ENCODE measurements at regions not wholly inside any gene's neighbourhood (a gene's known extent, or its start where the extent isn't known, plus 50 kb on each side); places are given as distances from the start of the nearest gene placed in this dataset.
"Not testable (repeated sequence)": the region's sequence is repeated elsewhere in the genome, so short reads cannot be mapped to it uniquely, and the experiment has no call there.

DNA sequence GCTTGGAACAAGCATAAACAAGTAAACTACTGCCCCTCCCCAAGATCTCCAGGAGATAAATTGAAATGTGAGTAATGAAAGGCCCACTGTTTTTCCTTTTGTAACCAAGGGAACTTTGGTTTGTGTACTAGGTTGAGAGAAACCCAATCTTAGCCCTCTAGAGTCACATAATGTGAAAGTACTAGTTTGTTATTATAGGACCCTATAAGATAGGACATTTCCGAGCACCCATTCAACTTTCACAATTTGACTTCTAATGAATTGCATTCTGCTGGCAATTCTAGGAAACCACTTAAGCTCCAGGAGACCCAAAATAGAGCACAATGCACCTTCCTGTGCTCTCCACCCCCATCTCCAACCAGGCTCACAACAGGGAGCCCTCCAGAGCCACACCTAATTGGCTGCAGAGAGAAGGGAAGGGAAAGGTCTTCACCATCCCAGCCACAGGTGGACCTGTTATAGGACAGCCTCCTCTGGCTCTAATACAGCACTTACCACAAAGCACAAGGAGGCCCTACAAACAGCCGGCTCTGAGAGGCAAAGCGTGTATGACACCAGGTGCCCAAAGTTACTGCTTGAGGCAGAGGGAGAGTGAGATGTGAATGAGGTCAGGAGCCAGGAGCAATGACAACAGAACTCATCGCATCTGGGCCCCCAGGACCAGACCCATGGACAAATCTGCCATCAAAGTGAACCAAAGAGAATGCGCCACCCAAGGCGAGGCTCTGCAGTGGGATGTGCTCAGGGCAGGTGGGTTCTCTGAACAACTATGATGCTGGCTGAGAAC lies 163.3 kb upstream of the NTF3 start:
- no peak for DNase-seq

DNA sequence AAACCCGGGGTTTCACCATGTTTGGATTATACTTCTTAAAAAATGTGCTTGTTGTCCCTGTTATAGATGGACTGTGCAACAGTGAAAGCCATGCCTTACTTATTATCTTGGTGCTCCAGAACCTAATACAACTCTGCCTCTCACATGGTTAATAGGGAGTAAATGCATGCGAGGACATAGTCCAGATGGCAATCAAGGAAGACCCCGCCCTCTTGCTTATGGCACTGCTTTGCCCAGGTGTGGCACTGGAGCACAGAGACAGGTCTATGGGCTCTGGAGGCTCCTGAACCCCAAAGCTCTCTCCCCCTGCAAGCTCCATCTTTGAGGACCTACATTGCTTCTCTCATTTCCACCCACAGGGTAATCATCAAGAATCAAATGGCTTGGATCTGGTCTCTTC lies 162.1 kb upstream of the NTF3 start:
- DNase-seq = no peak

DNA sequence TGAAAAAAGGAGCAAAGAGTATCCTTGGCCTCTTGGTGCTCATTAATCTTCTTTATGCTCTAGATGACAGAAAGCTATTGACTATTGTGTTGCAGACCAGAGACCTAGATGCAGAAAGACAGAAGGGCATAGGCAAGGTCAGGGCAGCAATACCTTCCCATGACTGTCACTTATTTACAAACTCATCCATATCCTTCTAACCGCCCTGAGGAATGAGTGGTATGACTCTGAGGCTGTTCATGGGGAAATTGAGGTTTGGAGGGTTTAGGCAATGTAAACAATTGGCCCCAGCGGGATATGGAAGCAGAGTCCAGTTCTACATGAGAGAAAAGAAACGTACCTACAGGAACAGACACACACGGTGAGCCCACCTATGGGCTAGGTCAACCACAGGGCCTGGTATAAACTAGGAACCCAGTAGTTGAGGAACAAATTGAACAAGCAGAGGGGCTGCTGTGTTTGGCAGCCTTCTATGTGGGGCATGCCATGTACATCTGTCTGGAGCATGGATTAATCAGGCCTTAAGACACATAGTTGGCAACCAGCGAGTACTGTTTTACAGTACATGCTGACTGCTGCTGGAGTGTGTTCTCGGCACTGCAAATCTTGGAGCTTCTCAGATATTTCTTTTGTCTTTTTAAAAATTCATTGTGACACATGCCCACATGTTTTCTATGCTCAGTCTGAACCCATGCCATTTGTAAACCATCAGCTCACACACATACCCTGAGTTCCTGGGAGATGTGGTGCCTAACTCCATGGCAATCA lies 159.7 kb upstream of the NTF3 start:
- no peak for DNase-seq

DNA sequence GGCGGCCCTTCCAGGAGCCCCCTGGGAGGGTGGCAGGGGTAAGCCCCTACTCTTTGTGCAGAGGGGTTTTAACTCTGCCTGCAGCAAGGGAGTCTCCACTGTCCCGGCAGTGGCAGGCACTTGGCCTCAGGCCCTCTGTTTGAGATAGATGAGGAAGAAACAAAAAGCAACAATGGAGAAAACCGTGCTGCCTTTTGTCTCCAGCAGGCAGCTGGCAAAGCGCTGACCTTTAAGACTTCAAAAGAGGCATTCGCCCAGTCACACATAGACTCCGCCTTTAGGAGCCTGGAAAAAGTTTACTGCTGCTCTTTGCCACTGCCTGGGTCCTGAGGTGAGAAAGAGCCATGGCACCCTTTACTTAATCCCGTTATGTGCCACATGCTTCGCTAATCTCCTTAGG lies 158.2 kb upstream of the NTF3 start:
- no peak for DNase-seq

DNA sequence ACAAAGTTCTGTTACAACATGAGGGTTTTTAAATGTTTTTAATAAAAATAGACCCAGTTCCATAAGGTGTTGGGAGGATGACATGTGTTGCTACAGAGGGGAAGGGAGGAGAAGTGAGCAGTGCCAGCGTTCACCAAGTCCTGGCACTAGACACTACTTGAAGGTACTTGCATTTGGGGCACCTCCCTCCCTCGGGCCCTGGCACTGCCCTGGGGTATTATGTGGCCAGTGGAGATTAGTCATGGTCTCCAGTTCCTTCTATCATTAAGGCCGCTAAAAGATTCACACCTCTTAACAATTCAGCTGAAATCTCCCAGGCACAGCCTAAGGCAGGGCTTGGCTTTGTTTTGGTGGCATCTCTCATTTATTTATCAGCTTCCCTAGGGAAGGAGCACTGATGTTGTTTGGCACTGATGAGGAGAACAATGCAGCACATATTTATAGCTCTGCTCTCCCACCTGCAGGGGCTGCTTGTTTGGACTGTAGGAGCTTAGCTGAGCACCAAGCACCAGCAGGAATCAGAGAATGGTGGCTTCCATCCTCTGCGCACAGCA lies 155.5 kb upstream of the NTF3 start:
- no peak for DNase-seq

DNA sequence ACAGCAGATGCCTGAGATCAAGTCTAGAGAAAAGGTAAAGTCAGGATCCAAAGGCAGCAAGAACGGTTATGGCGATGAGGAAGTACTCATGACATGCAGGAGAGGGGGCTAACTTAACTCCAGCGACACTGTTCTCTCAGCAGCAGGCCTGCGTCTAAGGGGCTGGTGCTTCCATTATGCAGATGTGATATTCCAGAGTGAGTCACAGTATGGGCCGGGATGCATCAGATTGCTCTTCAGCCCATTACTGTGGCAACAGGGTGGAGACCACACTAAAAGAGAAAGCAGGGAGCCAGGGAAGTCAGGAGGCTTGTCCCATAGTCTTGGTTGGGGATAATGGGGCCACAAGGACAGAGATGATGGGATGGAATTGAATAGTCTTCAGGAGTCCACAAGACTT lies 151.8 kb upstream of the NTF3 start:
- DNase-seq = no peak

DNA sequence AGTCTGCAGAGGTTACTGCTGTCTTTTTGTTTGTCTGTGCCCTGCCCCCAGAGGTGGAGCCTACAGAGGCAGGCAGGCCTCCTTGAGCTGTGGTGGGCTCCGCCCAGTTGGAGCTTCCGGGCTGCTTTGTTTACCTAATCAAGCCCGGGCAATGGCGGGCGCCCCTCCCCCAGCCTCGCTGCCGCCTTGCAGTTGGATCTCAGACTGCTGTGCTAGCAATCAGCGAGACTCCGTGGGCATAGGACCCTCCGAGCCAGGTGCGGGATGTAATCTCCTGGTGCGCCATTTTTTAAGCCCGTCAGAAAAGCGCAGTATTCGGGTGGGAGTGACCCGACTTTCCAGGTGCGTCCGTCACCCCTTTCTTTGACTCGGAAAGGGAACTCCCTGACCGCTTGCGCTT lies 141.5 kb upstream of the NTF3 start:
- DNase-seq = not testable (repeated sequence)

DNA sequence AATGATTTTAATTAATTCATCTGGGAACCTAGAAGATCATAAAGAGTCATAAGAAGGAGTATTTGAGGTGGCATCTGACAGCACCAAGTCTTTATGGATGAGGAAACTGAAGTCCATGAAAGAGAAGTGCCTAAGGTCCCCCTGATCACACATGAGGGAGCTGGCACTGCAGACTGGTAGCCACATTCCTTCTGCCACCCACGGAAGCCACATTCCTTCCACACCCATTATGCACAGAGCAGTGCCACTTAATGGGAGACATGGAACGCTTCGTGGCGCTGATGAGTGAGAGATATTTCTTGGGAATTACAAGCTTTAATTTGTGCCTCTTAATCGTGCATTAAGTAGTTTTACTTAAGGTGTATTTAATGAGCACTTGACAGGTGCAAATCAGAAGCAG lies 139.3 kb upstream of the NTF3 start:
- no peak for DNase-seq

DNA sequence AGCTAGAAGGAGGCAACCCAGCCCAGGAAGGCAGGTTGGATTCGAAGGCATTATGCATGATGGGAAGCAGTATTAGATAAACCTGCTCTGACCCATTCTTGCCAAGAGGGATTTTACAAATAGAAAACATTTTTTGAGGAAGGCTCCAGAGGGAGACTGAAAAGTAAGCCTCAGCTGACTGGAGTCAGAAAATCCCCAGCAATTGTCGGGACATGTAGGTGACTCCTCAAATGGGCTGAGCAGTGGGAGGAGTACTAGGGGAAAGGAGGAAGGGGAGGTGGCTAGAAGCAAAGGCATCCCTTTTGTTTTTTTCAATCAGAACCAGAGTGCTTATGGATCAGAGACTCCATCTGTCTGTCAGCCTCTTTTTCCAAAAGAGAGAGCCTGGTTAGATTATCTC lies 138.1 kb upstream of the NTF3 start:
- DNase-seq = no peak

DNA sequence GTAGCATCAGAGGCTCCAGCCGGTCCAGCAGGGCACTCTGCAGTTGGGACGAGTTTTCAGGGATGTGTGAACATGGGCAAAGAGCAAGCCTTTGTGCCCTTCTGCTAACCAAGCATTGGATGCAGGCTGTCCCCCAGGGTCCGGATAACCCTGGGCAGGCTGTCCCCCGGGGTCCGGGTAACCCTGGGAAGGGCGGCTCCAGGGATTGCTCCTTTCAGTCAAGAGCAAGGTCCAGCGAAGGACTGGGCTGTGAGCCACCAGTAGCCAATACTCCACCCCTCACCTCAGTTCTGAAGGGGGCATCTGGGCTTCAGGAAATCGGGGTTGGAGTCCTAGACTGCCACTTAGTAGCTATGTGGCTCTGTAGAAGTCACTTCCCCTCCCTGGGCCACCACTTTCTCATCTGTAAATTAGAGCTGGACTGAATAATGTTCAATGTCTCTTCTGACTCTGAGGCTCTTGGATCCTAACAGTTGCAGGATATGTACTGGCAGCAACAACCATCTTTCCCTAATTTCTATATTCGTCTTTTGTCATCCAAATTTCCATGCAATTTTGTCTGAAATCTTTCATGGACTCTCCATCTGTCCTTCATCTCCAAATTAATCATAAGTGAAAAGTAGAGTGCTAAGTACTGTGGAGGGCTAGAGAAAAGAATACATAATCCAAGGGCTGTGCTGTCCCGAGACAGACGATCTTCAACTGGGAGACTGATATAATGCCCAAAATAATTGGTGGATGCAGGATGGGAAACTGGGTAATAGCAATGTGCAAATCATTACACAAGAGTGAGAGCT lies 137.4 kb upstream of the NTF3 start:
- DNase-seq = no peak

DNA sequence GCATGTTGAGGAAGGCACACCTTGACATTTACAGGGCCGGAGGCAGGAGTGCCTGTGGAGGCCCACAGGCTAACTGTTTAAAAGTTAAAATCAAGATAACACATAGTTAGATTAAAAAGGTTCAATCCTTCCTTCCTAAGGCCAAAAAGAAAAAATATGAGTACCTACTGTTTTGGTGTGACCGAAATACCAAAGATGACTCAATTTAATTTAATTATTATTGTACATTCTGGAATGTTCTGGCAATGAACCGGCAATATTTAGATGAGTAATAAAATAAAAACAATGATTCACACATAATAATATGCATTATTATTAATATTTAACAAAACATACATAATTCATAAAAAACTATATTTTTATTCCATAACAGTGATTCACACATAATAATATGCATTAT lies 136.8 kb upstream of the NTF3 start:
- no peak for DNase-seq

DNA sequence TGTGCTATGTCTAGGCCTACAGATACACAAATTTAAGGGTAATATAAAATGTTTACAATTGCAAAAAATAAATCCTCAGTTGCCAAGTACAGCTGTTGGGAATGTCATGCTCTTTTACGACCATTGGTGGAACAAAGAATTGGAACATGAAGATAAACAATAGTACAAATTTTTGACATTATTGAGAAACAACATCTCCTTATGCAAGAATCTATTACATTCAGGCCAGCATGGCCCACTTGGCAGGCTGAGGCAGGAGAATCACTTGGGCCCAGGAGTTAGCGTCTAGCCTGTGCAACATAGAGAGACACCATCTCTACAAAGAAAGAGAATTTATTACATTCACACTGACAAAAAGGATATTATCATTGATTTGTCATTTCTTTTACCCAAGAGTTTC lies 135.9 kb upstream of the NTF3 start:
- no peak for DNase-seq

DNA sequence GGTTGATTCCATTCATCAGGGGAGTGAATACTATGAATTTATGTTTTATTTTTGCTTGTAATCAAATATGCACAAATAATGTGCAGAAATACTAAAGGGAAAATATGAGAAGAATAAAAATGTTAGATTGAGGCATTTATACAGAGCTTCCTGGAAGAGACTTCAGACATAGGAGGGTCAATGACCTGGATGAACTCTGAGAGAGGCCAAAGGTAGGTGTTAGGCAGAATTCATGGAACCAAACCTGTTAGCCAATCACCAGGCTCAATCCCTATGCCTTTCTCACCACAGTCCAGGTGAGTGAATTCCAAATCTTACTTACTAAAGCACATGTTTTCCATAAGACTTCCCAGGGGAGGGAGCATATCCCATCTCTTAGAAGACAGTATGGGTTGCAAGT lies 130.4 kb upstream of the NTF3 start:
- no peak for DNase-seq

DNA sequence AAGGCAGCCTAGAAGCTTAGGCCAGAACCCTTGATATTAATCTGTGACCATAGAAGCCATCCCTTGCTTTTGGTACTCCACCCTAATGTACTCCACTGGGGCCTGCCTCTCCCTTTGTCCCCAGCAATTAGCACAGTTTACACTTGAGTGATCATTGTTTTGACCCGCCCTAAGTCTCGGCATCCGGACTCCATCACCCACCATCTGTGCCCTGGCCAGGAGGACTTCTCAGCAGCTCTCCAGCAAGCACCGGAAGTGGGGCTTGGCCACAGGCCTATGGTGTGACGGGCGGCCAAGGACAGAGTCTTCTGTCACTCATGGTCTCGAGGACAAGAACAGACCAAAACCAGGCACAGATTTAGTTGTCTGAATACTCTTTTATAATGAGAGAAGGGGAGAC lies 126.5 kb upstream of the NTF3 start:
- DNase-seq = no peak

DNA sequence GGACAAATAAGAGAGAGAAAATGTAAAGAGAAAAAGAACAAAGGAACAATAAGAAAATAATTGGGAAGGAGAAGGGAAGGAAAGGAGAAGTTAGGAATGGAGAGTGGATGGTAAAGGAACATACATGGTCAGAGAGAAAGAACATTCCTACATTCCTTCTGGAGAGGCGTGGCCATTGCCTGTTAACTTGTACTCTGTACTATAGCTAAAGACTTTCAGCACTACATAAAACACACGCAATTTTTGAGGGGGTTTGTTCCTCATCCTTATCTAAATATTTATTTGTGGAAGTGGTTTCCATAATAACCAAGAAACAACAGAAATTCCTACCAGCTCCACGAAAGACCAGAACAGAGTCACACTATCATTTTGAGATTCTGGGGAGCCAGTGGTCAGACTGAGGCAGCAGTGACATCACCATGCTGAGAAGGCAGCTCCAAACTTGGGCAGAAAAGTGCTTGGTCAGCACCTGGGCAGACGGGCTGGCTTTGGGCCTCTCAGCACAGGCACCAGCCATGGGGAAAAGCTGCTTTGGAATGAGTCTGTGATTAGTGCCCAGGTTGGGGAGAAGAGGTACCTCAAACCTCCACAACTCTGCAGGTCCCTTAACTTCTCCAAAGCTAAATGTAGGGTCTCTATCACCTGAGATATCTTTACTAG lies 125.9 kb upstream of the NTF3 start:
- DNase-seq = no peak

DNA sequence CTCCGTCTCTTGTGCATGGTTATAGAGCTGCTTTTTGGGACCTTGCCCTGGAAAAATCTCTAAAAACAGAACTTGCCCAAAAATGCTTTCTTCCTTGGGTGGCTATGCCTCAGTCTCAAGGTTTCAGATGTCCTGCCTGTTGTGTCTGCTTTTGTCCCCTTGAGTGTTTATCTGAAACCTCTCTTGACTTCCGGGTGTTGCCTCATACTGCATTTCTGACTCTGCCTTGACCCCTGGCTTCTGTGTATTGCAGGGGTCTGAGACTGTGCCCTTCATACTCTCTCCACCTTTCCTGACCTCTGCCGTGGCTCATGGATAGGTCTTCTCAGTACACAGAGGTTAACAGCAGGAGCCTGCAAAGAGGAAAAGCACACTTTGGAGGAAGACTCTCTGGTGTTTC lies 124.8 kb upstream of the NTF3 start:
- no peak for DNase-seq

DNA sequence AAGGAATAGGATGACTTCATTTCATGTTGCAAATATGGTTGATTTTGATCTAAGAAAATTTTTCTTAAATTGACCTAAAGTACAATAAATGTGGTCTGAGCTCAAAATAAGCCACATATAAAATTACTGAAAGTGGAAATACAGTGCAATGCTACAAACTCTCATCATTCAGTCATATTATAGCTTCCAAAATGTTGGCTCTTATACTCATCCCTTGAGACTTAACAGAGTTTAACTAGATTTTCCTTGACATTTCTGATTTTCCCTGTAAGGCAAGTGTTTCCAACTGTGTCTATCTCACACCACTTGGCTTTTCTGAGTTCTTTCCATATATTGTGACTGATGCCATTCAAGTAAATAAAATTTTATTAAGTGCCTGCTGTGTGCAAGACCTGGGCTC lies 123.7 kb upstream of the NTF3 start:
- no peak for DNase-seq

DNA sequence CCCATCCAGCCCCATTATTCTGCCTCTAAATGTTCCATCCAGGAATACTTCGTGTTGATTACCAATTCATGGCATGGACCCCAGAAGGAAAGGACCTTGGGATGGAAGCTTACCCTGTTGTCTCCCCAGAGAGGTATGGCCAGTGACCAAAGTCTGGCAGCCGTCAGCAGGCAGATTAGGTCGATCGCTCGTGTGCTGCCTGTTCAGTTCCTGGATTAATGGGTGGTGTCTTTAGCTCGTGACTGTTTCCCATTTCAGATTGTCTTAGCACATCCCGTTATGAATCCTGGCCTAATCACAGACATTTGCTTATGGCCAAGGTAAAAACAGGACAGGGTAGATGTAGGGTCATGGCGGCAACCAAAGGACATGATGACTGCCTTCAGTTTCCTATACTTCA lies 122.9 kb upstream of the NTF3 start:
- DNase-seq = no peak

DNA sequence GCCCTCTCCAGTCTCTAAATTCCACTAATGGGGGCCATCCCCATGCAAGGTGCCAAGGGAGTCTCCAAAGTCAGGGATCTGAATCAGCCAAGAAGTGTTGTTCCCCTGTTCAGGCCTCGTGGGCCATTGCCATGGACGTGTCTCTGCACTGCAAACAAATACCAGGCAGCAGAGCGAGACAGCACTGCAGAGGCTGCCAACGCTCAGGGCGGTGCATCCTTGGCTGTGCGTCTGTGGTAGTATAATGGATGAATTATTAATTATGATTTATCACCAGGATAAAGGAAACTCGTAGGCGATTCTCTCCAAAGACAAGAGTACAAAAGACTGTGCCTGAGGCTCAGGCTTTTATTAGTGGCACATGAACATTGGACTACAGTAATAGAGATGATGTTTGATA lies 122.3 kb upstream of the NTF3 start:
- DNase-seq = no peak

DNA sequence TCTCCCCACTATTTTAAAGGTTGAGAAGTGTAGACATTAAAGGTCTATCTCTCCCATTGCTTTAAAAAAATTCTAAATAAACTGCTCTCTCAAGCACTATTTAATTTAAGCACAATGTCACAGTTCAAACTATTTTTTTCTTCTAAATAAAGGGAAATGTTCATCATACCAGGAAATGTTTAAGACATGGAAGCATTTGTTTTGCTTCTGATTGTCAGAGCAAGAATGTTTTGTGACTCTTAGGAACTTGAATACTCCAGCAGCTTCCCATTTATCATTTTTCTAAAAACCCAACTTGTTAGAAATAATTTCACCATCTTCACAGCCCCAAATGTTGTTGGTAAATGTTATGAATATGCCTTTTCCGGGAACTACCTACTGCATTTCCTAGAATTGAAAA lies 121.8 kb upstream of the NTF3 start:
- DNase-seq = no peak

DNA sequence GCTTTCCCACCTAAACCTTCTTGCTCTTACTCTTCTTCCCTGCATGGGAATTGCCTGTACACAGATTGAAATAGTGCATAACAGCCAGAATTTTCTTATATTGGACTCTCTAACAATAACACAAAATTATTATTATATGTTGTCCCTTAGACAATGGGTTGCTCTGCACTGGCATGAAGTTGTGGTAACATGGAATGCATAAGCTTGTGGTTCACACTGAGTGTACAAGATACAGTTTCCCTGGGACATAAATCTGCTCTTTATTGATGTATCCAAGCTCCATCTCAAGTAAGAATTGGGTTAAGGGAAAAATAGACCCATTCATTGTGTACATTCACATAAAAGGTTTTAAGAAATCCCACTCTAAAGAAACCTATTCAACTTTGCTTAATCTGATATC lies 114.4 kb upstream of the NTF3 start:
- DNase-seq = no peak

DNA sequence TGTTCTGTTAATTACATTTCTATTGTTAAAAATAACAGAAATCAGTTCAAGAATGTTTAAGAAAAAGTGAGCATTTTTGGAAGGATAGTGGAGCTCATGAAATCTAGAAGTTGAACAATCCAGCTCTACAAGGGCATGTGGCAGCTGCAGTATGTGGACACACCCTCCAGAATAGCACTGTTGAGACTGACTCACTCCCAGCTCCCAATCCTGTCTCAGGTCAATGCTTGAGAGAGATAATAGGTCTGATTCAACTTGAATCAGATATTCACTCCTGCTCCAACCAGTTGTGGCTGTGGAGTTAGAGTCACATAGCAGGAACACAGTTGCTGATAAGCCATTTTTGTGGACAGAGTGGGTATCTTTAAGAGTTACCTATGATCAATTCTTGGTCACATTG lies 113.0 kb upstream of the NTF3 start:
- DNase-seq = no peak
